CD4-positive, alpha-beta T cell (primary cell): ENCODE measurements at regions not wholly inside any gene's neighbourhood (a gene's known extent, or its start where the extent isn't known, plus 50 kb on each side); places are given as distances from the start of the nearest gene placed in this dataset.

Experiments
- ATAC-seq: fragments of 200-7000 bp; cut with Tn5 transposase; one replicate; pipeline ENCODE4 v1.10.0; 2022; ENCODE audit warnings: mild to moderate bottlenecking; ENCODE audit not compliant: poor library complexity
- CTCF ChIA-PET: fragments of 350-600 bp; sonication (Branson Sonifier 250); formaldehyde crosslinking; loops from one replicate; lab custom pipeline; 2021; ENCODE audit warnings: antibody characterized with exemption, inconsistent platforms; lab: Charles Lee
- POLR2A ChIA-PET: fragments of 350-600 bp; sonication (Branson Sonifier 250); formaldehyde crosslinking; loops from one replicate; lab custom pipeline; 2021; ENCODE audit warnings: antibody characterized with exemption, inconsistent platforms; lab: Charles Lee
- DNase-seq, 14 experiments: peaks; one replicate each; pipeline ENCODE4 v3.0.0-alpha.2; 2013 to 2020; ENCODE audit warnings: mixed read lengths in 2 of 14
- H3K27ac ChIP-seq, 2 donors: one replicate each; pipeline versions ENCODE4 v1.5.1 to v1.7.0; 2013; ENCODE audit warnings: low read length in 2 of 2, low read depth in 1 of 2, mild to moderate bottlenecking in 1 of 2
- H3K27me3 ChIP-seq, 2 experiments: 1 replicate in 1 of 2; 2 replicates in 1 of 2; pipeline versions ENCODE4 v1.6.1 to v1.7.0; 2013; ENCODE audit warnings: low read length in 2 of 2, control low read depth in 1 of 2, mild to moderate bottlenecking in 1 of 2, moderate library complexity in 1 of 2; ENCODE audit not compliant: insufficient read depth in 2 of 2, control insufficient read depth in 1 of 2
- H3K36me3 ChIP-seq: one replicate; pipeline ENCODE4 v1.6.1; 2013; ENCODE audit warnings: low read length, control low read depth; ENCODE audit not compliant: insufficient read depth
- H3K4me1 ChIP-seq: one replicate; pipeline ENCODE4 v1.6.1; 2013; ENCODE audit warnings: low read length, control low read depth; ENCODE audit not compliant: insufficient read depth
- H3K4me3 ChIP-seq: one replicate; pipeline ENCODE4 v1.5.1; 2013; ENCODE audit warnings: mild to moderate bottlenecking, low read length, moderate library complexity
- H3K9me3 ChIP-seq, 2 experiments: 1 replicate in 1 of 2; 2 replicates in 1 of 2; pipeline versions ENCODE4 v1.6.1 to v1.7.0; 2013; ENCODE audit warnings: low read length in 2 of 2, mild to moderate bottlenecking in 2 of 2, control low read depth in 1 of 2, moderate library complexity in 1 of 2; ENCODE audit not compliant: control insufficient read depth in 1 of 2, insufficient read depth in 1 of 2
- H3K27ac Mint-ChIP-seq: one replicate; pipeline ENCODE4 v1.8.0; 2020; ENCODE audit warnings: mixed read lengths
- H3K27me3 Mint-ChIP-seq: one replicate; pipeline ENCODE4 v1.8.0; 2021; ENCODE audit warnings: mixed read lengths
- H3K36me3 Mint-ChIP-seq: one replicate; pipeline ENCODE4 v1.8.0; 2021; ENCODE audit warnings: low read depth, mixed read lengths
- H3K4me1 Mint-ChIP-seq: one replicate; pipeline ENCODE4 v1.8.0; 2021; ENCODE audit warnings: low read depth, mixed read lengths
- H3K4me3 Mint-ChIP-seq: one replicate; pipeline ENCODE4 v1.8.0; 2020; ENCODE audit warnings: mild to moderate bottlenecking, mixed read lengths
- H3K9me3 Mint-ChIP-seq: one replicate; pipeline ENCODE4 v1.8.0; 2020; ENCODE audit warnings: mixed read lengths
- intact Hi-C, 2 experiments: fragments of 100-400 bp; cut with DNase I in 1 of 2; cut with micrococcal nuclease in 1 of 2; formaldehyde crosslinking; loops; one replicate each; pipeline versions ENCODE4 v1.15.1 to v1.9.0; 2023 to 2025; cut with DNase I, micrococcal nuclease
- TF ChIP-seq, protein P1 (sequence below): fragments of 200-600 bp; IDR thresholded peaks from one replicate; pipeline ENCODE4 v1.8.0; 2022; ENCODE audit warnings: antibody characterized with exemption, mild to moderate bottlenecking

DNA sequence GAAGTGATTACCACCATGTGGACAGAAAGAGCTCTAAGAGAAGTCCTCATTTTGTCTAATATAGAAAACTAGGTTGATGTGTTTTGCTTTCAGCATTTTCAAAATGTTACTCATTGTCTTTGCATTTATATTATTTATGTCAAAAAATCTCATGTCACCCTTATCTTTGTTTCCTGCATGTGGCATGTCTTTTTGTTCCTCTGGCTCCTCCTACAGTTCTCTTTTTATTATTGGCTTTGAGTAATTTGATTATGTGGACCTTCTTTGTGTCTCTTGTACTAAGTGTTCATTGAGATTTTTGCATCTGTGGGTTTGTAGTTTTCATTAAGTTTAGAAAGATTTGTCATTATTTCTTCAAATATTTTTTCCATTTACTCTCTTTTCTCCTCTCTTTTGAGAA is 58.8 kb downstream of the GNG10 start:
- Mint-ChIP-seq H3K4me3 (no peak overlapping the region), H3K36me3 (no peaks in the 10 kb centered on the region), H3K27me3 (no peaks in the 10 kb centered on the region), H3K27ac (no peak overlapping the region), H3K9me3 (no peaks in the 10 kb centered on the region), H3K4me1 (no peaks in the 10 kb centered on the region)
- intact Hi-C loops = no loop called here
- H3K27me3 ChIP-seq = no peaks in the 10 kb centered on the region
- POLR2A ChIA-PET = no interaction called here
- TF ChIP-seq, protein P1, sequence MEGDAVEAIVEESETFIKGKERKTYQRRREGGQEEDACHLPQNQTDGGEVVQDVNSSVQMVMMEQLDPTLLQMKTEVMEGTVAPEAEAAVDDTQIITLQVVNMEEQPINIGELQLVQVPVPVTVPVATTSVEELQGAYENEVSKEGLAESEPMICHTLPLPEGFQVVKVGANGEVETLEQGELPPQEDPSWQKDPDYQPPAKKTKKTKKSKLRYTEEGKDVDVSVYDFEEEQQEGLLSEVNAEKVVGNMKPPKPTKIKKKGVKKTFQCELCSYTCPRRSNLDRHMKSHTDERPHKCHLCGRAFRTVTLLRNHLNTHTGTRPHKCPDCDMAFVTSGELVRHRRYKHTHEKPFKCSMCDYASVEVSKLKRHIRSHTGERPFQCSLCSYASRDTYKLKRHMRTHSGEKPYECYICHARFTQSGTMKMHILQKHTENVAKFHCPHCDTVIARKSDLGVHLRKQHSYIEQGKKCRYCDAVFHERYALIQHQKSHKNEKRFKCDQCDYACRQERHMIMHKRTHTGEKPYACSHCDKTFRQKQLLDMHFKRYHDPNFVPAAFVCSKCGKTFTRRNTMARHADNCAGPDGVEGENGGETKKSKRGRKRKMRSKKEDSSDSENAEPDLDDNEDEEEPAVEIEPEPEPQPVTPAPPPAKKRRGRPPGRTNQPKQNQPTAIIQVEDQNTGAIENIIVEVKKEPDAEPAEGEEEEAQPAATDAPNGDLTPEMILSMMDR = peak; percentile 17
- H3K27ac ChIP-seq = no peak overlapping the region
- H3K9me3 ChIP-seq = no peaks in the 10 kb centered on the region
- CTCF ChIA-PET = no interaction called here
- no peaks in the 10 kb centered on the region for H3K4me1 ChIP-seq
- no peak overlapping the region for H3K4me3 ChIP-seq
- DNase-seq (peak in 1 of 14 experiments; percentile 10), ATAC-seq (no peak)
- no peaks in the 10 kb centered on the region for H3K36me3 ChIP-seq
